PC-9 (cell line): ENCODE measurements at regions not wholly inside any gene's neighbourhood (a gene's known extent, or its start where the extent isn't known, plus 50 kb on each side); places are given as distances from the start of the nearest gene placed in this dataset.
A peak's percentile ranks its signal among the peaks of the same experiment; 100 is the strongest.

Experiments
- BruUV-seq: library from RNA; stranded (reverse); fragments of 400-500 nt; replicated peaks from 2 replicates; lab custom pipeline; 2021; lab: Mats Ljungman, UMichigan
- CTCF ChIA-PET: fragments of 300-600 bp; sonication (Branson Sonifier 250); formaldehyde crosslinking; loops from one replicate; lab custom pipeline; 2022; ENCODE audit warnings: antibody characterized with exemption; lab: Charles Lee
- POLR2A ChIA-PET: fragments of 300-600 bp; sonication (Branson Sonifier 250); formaldehyde crosslinking; loops from one replicate; lab custom pipeline; 2022; ENCODE audit warnings: antibody characterized with exemption; ENCODE audit not compliant: unreplicated experiment; lab: Charles Lee
- DNase-seq, 2 experiments: peaks; one replicate each; pipeline versions ENCODE4 v3.0.0 to v3.0.0-alpha.2; 2015 to 2022; ENCODE audit warnings: mixed read lengths in 1 of 2
- H2AFZ ChIP-seq: fragments of 200-600 bp; sonication (generic); 2 replicates; pipeline ENCODE4 v1.8.1; 2017; ENCODE audit warnings: antibody characterized with exemption
- H3F3A ChIP-seq: fragments of 200-600 bp; sonication (generic); 2 replicates; pipeline ENCODE4 v1.8.1; 2017; ENCODE audit warnings: antibody characterized with exemption, mild to moderate bottlenecking, low read depth; ENCODE audit not compliant: insufficient read depth
- H3K27ac ChIP-seq: fragments of 200-600 bp; sonication (generic); 2 replicates; pipeline ENCODE4 v1.6.1; 2016; ENCODE audit warnings: mixed run types
- H3K27me3 ChIP-seq: fragments of 200-600 bp; sonication (generic); 2 replicates; pipeline ENCODE4 v1.6.1; 2016; ENCODE audit warnings: low read depth, mixed run types; ENCODE audit not compliant: insufficient read depth
- H3K36me3 ChIP-seq: fragments of 200-600 bp; sonication (generic); 2 replicates; pipeline ENCODE4 v1.6.1; 2016; ENCODE audit warnings: low read depth, mixed run types
- H3K4me1 ChIP-seq: fragments of 200-600 bp; sonication (generic); replicated peaks from 2 replicates; pipeline ENCODE4 v1.6.1; 2016; ENCODE audit warnings: mixed run types; ENCODE audit not compliant: insufficient read depth
- H3K4me2 ChIP-seq: fragments of 200-600 bp; sonication (generic); 2 replicates; pipeline ENCODE4 v1.6.1; 2017; ENCODE audit warnings: mixed run types
- H3K4me3 ChIP-seq: fragments of 200-600 bp; sonication (generic); 2 replicates; pipeline ENCODE4 v1.6.1; 2016; ENCODE audit warnings: mixed run types
- H3K79me2 ChIP-seq: fragments of 200-600 bp; sonication (generic); 2 replicates; pipeline ENCODE4 v1.6.1; 2017; ENCODE audit warnings: low read depth, mixed run types
- H3K9me2 ChIP-seq: fragments of 200-600 bp; sonication (generic); 2 replicates; pipeline ENCODE4 v1.8.1; 2017; ENCODE audit warnings: mild to moderate bottlenecking; ENCODE audit not compliant: insufficient read depth
- H3K9me3 ChIP-seq: fragments of 200-600 bp; sonication (generic); 2 replicates; pipeline ENCODE4 v1.8.1; 2016; ENCODE audit warnings: low read depth; ENCODE audit not compliant: insufficient read depth
- H4K20me1 ChIP-seq: fragments of 200-600 bp; sonication (generic); 2 replicates; pipeline ENCODE4 v1.8.1; 2017; ENCODE audit not compliant: insufficient read depth
- CTCF ChIP-seq: fragments of 200-600 bp; sonication (generic); conservative IDR thresholded peaks from 2 replicates; pipeline ENCODE4 v1.6.1; 2017; ENCODE audit warnings: mixed run types, antibody characterized with exemption, mild to moderate bottlenecking, moderate library complexity
- EZH2 ChIP-seq: fragments of 200-600 bp; sonication (generic); IDR thresholded peaks from 2 replicates; pipeline ENCODE4 v1.8.0; 2017; ENCODE audit warnings: antibody characterized with exemption, low read depth
- intact Hi-C: fragments of 100-400 bp; cut with micrococcal nuclease; formaldehyde crosslinking; loops from one replicate; pipeline ENCODE4 v1.10.0; 2022; ENCODE audit not compliant: unreplicated experiment

- peak; percentile 94 to 98 for DNase-seq
- H3K79me2 ChIP-seq = no peaks in the 10 kb centered on the region
- H3F3A ChIP-seq = peaks cover 49% of the 10 kb centered on the region
- no peaks in the 10 kb centered on the region for H3K36me3 ChIP-seq
- H3K4me3 ChIP-seq = peak overlapping the region; percentile 19; the same call in 1 of the 2 replicates
- H3K4me2 ChIP-seq = peak overlapping the region; percentile 62
- H3K9me2 ChIP-seq = no peaks in the 10 kb centered on the region
- H3K27ac ChIP-seq = peak overlapping the region; percentile 97
- POLR2A ChIA-PET = interaction anchor here (0.5 to 2.7 kb wide), 3 partner anchors 10 to 1032 kb away, joined by 4 to 20 read pairs (median 4); no protein-coding TSS in a partner anchor
- TF ChIP-seq EZH2 (no peak), CTCF (no peak)
- H3K4me1 ChIP-seq = peaks cover 62% of the 10 kb centered on the region
- CTCF ChIA-PET = interaction anchor here (0.7 kb wide), 1 partner anchor 10 kb away, joined by 4 read pairs; no protein-coding TSS in a partner anchor
- H4K20me1 ChIP-seq = no peaks in the 10 kb centered on the region
- H3K27me3 ChIP-seq = no peaks in the 10 kb centered on the region
- H3K9me3 ChIP-seq = no peaks in the 10 kb centered on the region
- intact Hi-C loops = loop anchor here (1.0 to 5.0 kb wide), 4 partner anchors 9 to 918 kb away; no protein-coding TSS in a partner anchor
- BruUV-seq = TSS peak; percentile 33
- H2AFZ ChIP-seq = no peak overlapping the region
Observed at GRCh38 chr15:70494852-70495571, 268.3 kb downstream of the UACA start.

- peaks cover 49% of the 10 kb centered on the region for H3F3A ChIP-seq
- H3K4me1 ChIP-seq = peaks cover 62% of the 10 kb centered on the region
- no peaks in the 10 kb centered on the region for H3K9me2 ChIP-seq
- no peak overlapping the region for H3K4me3 ChIP-seq
- POLR2A ChIA-PET = interaction anchor here (2.7 kb wide), 1 partner anchor 10 kb away, joined by 20 read pairs; no protein-coding TSS in a partner anchor
- BruUV-seq = no TSS peak
- peak overlapping the region; percentile 94 for H3K27ac ChIP-seq
- no peak overlapping the region for H2AFZ ChIP-seq
- no peaks in the 10 kb centered on the region for H3K27me3 ChIP-seq
- no peaks in the 10 kb centered on the region for H3K36me3 ChIP-seq
- H3K9me3 ChIP-seq = no peaks in the 10 kb centered on the region
- intact Hi-C loops = loop anchor here (1.0 to 5.0 kb wide), 3 partner anchors 14 to 917 kb away; no protein-coding TSS in a partner anchor
- no peak for DNase-seq
- H3K4me2 ChIP-seq = peak overlapping the region; percentile 68
- no peaks in the 10 kb centered on the region for H3K79me2 ChIP-seq
- no peaks in the 10 kb centered on the region for H4K20me1 ChIP-seq
- CTCF ChIA-PET = no interaction called here
- TF ChIP-seq EZH2 (no peak), CTCF (no peak)
Observed at GRCh38 chr15:70494517-70494851, 268.9 kb downstream of the UACA start.

GRCh38 chr15:70493787-70494516 is 269.4 kb downstream of the UACA start:
- Histone ChIP-seq H3K4me1 (peaks cover 62% of the 10 kb centered on the region), H3K27me3 (no peaks in the 10 kb centered on the region), H3K9me2 (no peaks in the 10 kb centered on the region), H3K36me3 (no peaks in the 10 kb centered on the region), H3K9me3 (no peaks in the 10 kb centered on the region), H3K4me3 (no peak overlapping the region), H3K79me2 (no peaks in the 10 kb centered on the region), H3K27ac (peak overlapping the region; percentile 94), H3F3A (peaks cover 49% of the 10 kb centered on the region), H2AFZ (no peak overlapping the region), H3K4me2 (peak overlapping the region; percentile 68), H4K20me1 (no peaks in the 10 kb centered on the region)
- intact Hi-C loops = loop anchor here (1.0 to 5.0 kb wide), 5 partner anchors 14 to 917 kb away; no protein-coding TSS in a partner anchor
- ChIA-PET CTCF (interaction anchor here (0.6 kb wide), 1 partner anchor 392 kb away, joined by 9 read pairs; no protein-coding TSS in a partner anchor), POLR2A (interaction anchor here (0.8 kb wide), 1 partner anchor 11 kb away, joined by 6 read pairs; no protein-coding TSS in a partner anchor)
- no peak for DNase-seq
- TSS peak; percentile 51 for BruUV-seq
- TF ChIP-seq EZH2 (no peak), CTCF (no peak)
